ENCODE measurements at regions not wholly inside any gene's neighbourhood (a gene's known extent, or its start where the extent isn't known, plus 50 kb on each side); places are given as distances from the start of the nearest gene placed in this dataset.

DNA sequence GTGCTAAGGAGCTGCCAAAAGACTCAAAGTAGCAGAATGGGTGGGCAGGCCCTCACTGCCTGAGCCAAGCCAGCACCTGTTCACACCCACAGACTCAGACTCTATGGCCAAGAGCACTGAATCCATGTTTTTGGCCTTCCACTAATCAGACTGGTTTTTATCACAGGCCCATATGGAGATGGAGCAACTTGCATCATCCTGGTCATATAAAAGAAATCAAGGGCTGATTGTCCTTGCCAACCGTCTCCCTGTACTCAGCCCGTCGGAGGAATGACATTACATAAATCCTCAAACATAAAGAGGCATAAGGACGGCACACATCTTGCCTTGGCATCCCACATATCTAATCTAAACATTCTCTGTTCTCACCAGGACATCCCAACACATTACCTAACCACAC, 66.7 kb downstream of the MARCHF4 start:
- H3K4me3 Mint-ChIP-seq (ENCODE audit: low read depth): no peak overlapping the region
- no peak for DNase-seq (ENCODE audit: low spot score, unreplicated experiment)
- H3K27ac Mint-ChIP-seq: no peak overlapping the region
- H3K36me3 Mint-ChIP-seq (ENCODE audit: insufficient read depth): no peaks in the 10 kb centered on the region
- H3K9me3 Mint-ChIP-seq (ENCODE audit: low read depth): no peaks in the 10 kb centered on the region
- TF ChIP-seq, protein P1, sequence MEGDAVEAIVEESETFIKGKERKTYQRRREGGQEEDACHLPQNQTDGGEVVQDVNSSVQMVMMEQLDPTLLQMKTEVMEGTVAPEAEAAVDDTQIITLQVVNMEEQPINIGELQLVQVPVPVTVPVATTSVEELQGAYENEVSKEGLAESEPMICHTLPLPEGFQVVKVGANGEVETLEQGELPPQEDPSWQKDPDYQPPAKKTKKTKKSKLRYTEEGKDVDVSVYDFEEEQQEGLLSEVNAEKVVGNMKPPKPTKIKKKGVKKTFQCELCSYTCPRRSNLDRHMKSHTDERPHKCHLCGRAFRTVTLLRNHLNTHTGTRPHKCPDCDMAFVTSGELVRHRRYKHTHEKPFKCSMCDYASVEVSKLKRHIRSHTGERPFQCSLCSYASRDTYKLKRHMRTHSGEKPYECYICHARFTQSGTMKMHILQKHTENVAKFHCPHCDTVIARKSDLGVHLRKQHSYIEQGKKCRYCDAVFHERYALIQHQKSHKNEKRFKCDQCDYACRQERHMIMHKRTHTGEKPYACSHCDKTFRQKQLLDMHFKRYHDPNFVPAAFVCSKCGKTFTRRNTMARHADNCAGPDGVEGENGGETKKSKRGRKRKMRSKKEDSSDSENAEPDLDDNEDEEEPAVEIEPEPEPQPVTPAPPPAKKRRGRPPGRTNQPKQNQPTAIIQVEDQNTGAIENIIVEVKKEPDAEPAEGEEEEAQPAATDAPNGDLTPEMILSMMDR (IDR thresholded peaks at IDR 0.05; ENCODE audit: unreplicated experiment): no peak
- H3K4me1 Mint-ChIP-seq (ENCODE audit: low read depth): no peaks in the 10 kb centered on the region
- peaks cover 3% of the 10 kb centered on the region for H3K27me3 Mint-ChIP-seq

DNA sequence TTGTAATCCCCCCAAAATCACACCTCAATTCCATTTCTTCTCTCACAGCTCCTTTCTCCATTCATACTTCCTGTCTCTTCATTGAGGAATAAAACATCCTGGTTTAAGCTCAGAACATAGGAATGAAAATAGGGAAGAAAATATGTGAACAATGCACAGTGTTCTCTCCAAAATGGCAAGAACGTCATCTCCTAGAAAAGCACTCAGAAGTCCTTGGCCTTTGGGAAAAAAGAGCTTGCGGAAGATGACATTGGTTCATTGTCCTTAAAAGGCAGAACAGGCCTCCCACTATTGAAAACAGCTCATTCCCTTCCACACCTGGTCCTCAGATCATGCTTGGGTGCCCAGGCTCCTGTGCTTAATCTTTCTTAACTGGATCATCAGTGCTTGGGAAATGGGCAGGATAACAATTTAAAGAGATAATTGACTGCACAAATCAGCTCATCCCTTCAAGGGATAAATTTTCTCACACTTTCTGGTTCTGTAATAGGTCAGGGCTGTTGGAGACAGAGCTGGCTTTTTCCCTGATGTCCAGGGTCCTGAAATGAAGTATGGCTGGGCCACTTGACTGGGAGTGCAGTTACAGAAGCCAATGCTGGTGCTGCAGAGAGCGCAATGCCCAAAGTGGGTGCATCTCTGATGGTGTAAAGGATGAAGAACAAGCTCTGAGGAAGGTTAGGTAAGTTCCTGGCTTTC, 69.2 kb downstream of the MARCHF4 start:
- H3K9me3 Mint-ChIP-seq (ENCODE audit: low read depth): no peaks in the 10 kb centered on the region
- H3K4me1 Mint-ChIP-seq (ENCODE audit: low read depth): no peaks in the 10 kb centered on the region
- TF ChIP-seq, protein P1 (IDR thresholded peaks at IDR 0.05; ENCODE audit: unreplicated experiment): no peak
- H3K4me3 Mint-ChIP-seq (ENCODE audit: low read depth): no peak overlapping the region
- H3K27me3 Mint-ChIP-seq: peaks cover 3% of the 10 kb centered on the region
- H3K36me3 Mint-ChIP-seq (ENCODE audit: insufficient read depth): no peaks in the 10 kb centered on the region
- no peak overlapping the region for H3K27ac Mint-ChIP-seq
- DNase-seq (ENCODE audit: low spot score, unreplicated experiment): no peak

DNA sequence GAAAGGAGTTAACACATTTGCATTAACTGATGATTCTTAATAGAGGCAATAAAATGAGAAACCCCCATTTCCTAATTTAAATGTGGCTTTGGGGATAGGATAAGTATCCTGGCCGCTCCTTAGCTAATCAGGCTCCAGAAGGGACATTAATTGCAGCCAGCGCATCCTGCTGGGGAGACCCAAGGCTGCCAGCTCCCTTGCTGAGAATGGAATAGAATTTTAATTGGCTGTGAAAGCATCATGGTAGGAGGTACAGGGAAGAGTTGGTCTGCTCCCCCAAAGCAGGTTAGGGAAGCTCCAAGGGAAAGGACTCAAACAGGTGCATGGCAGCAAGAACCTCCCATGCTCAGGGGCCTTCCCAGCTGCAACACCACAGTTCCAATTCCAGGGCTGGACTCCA, 71.4 kb downstream of the MARCHF4 start:
- no peak overlapping the region for H3K27ac Mint-ChIP-seq
- H3K4me1 Mint-ChIP-seq (ENCODE audit: low read depth): no peaks in the 10 kb centered on the region
- TF ChIP-seq, protein P1 (IDR thresholded peaks at IDR 0.05; ENCODE audit: unreplicated experiment): no peak
- no peak overlapping the region for H3K4me3 Mint-ChIP-seq (ENCODE audit: low read depth)
- H3K27me3 Mint-ChIP-seq: peaks cover 3% of the 10 kb centered on the region
- no peaks in the 10 kb centered on the region for H3K36me3 Mint-ChIP-seq (ENCODE audit: insufficient read depth)
- no peak for DNase-seq (ENCODE audit: low spot score, unreplicated experiment)
- no peaks in the 10 kb centered on the region for H3K9me3 Mint-ChIP-seq (ENCODE audit: low read depth)

DNA sequence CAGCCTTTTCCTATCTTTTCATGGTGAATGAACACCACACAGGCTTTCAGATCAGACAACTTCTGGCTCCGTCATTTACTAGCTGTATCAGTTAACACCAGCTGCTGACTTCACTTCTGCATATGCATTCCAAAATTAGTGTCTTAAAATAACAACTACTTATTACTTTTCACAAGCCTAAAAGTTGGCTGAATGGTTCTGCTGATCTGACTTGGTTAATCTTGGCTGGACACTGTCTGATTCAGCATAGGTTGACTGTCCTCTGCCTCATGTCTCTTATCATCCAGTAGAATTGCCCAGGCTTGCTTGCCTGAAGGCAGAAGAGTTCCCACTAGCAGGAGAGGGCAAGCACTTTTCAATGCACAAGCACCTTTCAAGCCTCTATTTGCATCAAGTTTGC, 72.7 kb downstream of the MARCHF4 start:
- no peaks in the 10 kb centered on the region for H3K36me3 Mint-ChIP-seq (ENCODE audit: insufficient read depth)
- no peaks in the 10 kb centered on the region for H3K4me1 Mint-ChIP-seq (ENCODE audit: low read depth)
- H3K4me3 Mint-ChIP-seq (ENCODE audit: low read depth): no peak overlapping the region
- H3K27me3 Mint-ChIP-seq: peaks cover 3% of the 10 kb centered on the region
- H3K9me3 Mint-ChIP-seq (ENCODE audit: low read depth): no peaks in the 10 kb centered on the region
- no peak overlapping the region for H3K27ac Mint-ChIP-seq
- no peak for DNase-seq (ENCODE audit: low spot score, unreplicated experiment)
- TF ChIP-seq, protein P1 (IDR thresholded peaks at IDR 0.05; ENCODE audit: unreplicated experiment): no peak

DNA sequence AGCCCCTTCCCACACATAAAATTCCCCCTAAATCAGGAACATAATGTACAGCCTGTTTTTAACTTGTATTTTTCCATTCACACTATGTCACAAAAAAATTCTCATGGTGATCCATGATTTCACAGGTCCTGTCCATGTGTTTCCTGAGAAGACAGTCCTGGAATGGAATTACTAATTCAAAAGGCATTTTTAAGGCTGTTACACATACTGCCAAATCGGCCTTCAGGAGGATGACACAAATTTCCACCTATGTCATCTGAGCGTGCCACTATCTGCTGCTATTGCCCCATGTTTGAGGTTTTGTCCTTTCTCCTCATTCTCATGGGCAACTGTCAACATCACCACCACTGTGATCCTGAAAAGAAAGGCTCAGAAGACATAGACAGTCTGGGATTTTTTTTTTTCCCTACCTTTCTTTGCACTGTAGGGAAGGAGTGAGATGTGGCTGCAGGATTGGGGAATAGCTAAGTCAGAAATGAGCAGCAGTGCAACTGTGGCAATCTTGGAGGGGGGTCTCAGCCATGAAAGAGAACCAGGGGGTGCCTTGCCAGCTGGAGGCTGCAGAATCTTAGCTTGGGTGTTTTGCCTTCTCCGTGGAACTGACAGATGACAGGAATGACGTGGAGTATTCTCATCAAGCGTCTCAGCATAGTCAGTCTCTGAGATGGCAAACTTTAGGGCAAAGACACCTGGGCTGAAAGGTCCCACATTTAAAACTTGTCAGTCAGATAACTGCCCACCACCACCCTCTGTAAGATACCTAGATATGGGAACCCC, 73.4 kb downstream of the MARCHF4 start:
- H3K9me3 Mint-ChIP-seq (ENCODE audit: low read depth): no peaks in the 10 kb centered on the region
- TF ChIP-seq, protein P1 (IDR thresholded peaks at IDR 0.05; ENCODE audit: unreplicated experiment): no peak
- H3K4me1 Mint-ChIP-seq (ENCODE audit: low read depth): no peaks in the 10 kb centered on the region
- H3K36me3 Mint-ChIP-seq (ENCODE audit: insufficient read depth): no peaks in the 10 kb centered on the region
- no peak for DNase-seq (ENCODE audit: low spot score, unreplicated experiment)
- H3K27ac Mint-ChIP-seq: no peak overlapping the region
- no peak overlapping the region for H3K4me3 Mint-ChIP-seq (ENCODE audit: low read depth)
- H3K27me3 Mint-ChIP-seq: peaks cover 3% of the 10 kb centered on the region

Measured in progenitor cell of endocrine pancreas (in vitro differentiated cells).